Liver (tissue), 3 donors: ENCODE measurements at regions not wholly inside any gene's neighbourhood (a gene's known extent, or its start where the extent isn't known, plus 50 kb on each side); places are given as distances from the start of the nearest gene placed in this dataset.

Experiments
- JUND ChIP-seq, 2 donors: IDR thresholded peaks; 2 replicates each; pipeline ENCODE4 v1.6.1; 2016; ENCODE audit warnings: antibody characterized with exemption in 2 of 2
- TAF1 ChIP-seq: conservative IDR thresholded peaks from 2 replicates; pipeline ENCODE4 v1.6.1; 2016; ENCODE audit warnings: antibody characterized with exemption, mild to moderate bottlenecking
- YY1 ChIP-seq: IDR thresholded peaks from 2 replicates; pipeline ENCODE4 v1.6.1; 2016; ENCODE audit warnings: antibody characterized with exemption, mild to moderate bottlenecking
- TF ChIP-seq, protein P1 (sequence below): fragments of 150-350 bp; IDR thresholded peaks from 2 replicates; pipeline ENCODE4 v1.5.1; 2017; ENCODE audit warnings: improper control_type of control experiment, low read depth, low read length; ENCODE audit not compliant: missing input control
- TF ChIP-seq, protein P2 (sequence below): IDR thresholded peaks from 2 replicates; pipeline ENCODE4 v1.6.1; 2016; ENCODE audit warnings: antibody characterized with exemption, mild to moderate bottlenecking
- donor health status: healthy.
- donor health status: healthy.

DNA sequence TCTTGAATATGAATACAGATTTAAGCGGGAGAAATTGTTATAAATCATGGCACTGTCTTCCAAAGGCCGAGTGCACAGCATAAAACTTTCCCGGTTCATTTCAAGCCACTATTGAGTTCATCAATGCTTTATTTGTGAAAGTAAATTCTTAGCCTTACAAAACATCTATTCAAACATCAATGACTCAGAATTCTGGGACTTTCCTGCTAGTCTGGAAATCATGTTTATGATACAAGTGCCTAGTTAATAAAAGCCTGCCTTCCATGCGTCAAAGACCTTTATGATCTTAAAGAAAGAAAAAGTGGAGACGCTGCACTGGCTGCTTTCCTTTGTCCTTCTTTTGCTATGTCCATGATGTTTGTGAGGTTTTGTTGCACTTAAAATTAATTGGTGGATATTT lies 137.7 kb downstream of the SETD4 start:
- TF ChIP-seq, protein P1, sequence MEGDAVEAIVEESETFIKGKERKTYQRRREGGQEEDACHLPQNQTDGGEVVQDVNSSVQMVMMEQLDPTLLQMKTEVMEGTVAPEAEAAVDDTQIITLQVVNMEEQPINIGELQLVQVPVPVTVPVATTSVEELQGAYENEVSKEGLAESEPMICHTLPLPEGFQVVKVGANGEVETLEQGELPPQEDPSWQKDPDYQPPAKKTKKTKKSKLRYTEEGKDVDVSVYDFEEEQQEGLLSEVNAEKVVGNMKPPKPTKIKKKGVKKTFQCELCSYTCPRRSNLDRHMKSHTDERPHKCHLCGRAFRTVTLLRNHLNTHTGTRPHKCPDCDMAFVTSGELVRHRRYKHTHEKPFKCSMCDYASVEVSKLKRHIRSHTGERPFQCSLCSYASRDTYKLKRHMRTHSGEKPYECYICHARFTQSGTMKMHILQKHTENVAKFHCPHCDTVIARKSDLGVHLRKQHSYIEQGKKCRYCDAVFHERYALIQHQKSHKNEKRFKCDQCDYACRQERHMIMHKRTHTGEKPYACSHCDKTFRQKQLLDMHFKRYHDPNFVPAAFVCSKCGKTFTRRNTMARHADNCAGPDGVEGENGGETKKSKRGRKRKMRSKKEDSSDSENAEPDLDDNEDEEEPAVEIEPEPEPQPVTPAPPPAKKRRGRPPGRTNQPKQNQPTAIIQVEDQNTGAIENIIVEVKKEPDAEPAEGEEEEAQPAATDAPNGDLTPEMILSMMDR: no peak
- no peak for TF ChIP-seq TAF1
- no peak for TF ChIP-seq YY1
- no peak for TF ChIP-seq JUND (IDR thresholded peaks at IDR 0.05)
- TF ChIP-seq, protein P2, sequence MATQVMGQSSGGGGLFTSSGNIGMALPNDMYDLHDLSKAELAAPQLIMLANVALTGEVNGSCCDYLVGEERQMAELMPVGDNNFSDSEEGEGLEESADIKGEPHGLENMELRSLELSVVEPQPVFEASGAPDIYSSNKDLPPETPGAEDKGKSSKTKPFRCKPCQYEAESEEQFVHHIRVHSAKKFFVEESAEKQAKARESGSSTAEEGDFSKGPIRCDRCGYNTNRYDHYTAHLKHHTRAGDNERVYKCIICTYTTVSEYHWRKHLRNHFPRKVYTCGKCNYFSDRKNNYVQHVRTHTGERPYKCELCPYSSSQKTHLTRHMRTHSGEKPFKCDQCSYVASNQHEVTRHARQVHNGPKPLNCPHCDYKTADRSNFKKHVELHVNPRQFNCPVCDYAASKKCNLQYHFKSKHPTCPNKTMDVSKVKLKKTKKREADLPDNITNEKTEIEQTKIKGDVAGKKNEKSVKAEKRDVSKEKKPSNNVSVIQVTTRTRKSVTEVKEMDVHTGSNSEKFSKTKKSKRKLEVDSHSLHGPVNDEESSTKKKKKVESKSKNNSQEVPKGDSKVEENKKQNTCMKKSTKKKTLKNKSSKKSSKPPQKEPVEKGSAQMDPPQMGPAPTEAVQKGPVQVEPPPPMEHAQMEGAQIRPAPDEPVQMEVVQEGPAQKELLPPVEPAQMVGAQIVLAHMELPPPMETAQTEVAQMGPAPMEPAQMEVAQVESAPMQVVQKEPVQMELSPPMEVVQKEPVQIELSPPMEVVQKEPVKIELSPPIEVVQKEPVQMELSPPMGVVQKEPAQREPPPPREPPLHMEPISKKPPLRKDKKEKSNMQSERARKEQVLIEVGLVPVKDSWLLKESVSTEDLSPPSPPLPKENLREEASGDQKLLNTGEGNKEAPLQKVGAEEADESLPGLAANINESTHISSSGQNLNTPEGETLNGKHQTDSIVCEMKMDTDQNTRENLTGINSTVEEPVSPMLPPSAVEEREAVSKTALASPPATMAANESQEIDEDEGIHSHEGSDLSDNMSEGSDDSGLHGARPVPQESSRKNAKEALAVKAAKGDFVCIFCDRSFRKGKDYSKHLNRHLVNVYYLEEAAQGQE: no peak
